ENCODE measurements at regions not wholly inside any gene's neighbourhood (a gene's known extent, or its start where the extent isn't known, plus 50 kb on each side); places are given as distances from the start of the nearest gene placed in this dataset.
"Not testable (repeated sequence)": the region's sequence is repeated elsewhere in the genome, so short reads cannot be mapped to it uniquely, and the experiment has no call there.

DNA sequence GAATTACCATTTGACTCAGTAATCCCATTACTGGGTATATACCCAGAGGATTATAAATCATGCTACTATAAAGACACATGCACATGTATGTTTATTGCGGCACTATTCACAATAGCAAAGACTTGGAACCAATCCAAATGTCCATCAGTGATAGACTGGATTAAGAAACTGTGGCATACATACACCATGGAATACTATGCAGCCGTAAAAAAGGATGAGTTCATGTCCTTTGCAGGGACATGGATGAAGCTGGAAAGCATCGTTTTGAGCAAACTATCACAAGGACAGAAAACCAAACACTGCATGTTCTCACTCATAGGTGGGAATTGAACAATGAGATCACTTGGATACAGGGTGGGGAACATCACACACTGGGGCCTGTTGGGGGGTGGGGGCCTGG, 97.5 kb downstream of the C4BPA start:
- TF ChIP-seq CTCF (IDR thresholded peaks at IDR 0.05; ENCODE audit: low read depth, low read length, poor library complexity, severe bottlenecking); EZH2phosphoT487 (IDR thresholded peaks at IDR 0.05; ENCODE audit: borderline replicate concordance, low read length): not testable (repeated sequence)
